ENCODE measurements at regions not wholly inside any gene's neighbourhood (a gene's known extent, or its start where the extent isn't known, plus 50 kb on each side); places are given as distances from the start of the nearest gene placed in this dataset.

GRCh38 chr7:69189406-69189805 lies 408.9 kb upstream of the AUTS2 start:
- no peaks in the 10 kb centered on the region for H3K4me1 ChIP-seq (ENCODE audit: insufficient read depth)
- H4K20me1 ChIP-seq (replicated peaks; ENCODE audit: insufficient read depth) = no peaks in the 10 kb centered on the region
- TF ChIP-seq CTCF (conservative IDR thresholded peaks at IDR 0.05; ENCODE audit: low read depth in 2 of 2) = no peak
- no peak for TF ChIP-seq CREB1 (CRISPR knock-in tag; IDR thresholded peaks at IDR 0.05; ENCODE audit: low read depth)
- no peak for TF ChIP-seq ZNF114 (CRISPR knock-in tag; IDR thresholded peaks at IDR 0.05)
- TF ChIP-seq ZNF331 (CRISPR knock-in tag; IDR thresholded peaks at IDR 0.05; ENCODE audit: low read depth) = no peak
- TF ChIP-seq ZNF462 (CRISPR knock-in tag; IDR thresholded peaks at IDR 0.05) = no peak
- no peak for TF ChIP-seq STAT1 (IDR thresholded peaks at IDR 0.05; ENCODE audit: unreplicated experiment)
- TF ChIP-seq EZH2 (IDR thresholded peaks at IDR 0.05; ENCODE audit: low read depth, unreplicated experiment) = no peak
- no peak for TF ChIP-seq NANOG (IDR thresholded peaks at IDR 0.05; ENCODE audit: borderline replicate concordance)
- TF ChIP-seq JUNB (IDR thresholded peaks at IDR 0.05; ENCODE audit: unreplicated experiment) = no peak
- H3K4me3 ChIP-seq = no peak overlapping the region
- no peak for DNase-seq (ENCODE audit: low spot score)
- H2AFZ ChIP-seq = no peak overlapping the region
- no peaks in the 10 kb centered on the region for H3K79me2 ChIP-seq (replicated peaks; ENCODE audit: insufficient read depth)
- no peaks in the 10 kb centered on the region for H3K36me3 ChIP-seq (ENCODE audit: insufficient read depth)
- no peaks in the 10 kb centered on the region for H3K4me1 Mint-ChIP-seq
- no peaks in the 10 kb centered on the region for H3K27me3 Mint-ChIP-seq (ENCODE audit: insufficient read depth, low read depth, poor library complexity)
- H3K36me3 Mint-ChIP-seq (ENCODE audit: low read depth) = peaks cover 40% of the 10 kb centered on the region
- H3K27ac ChIP-seq (ENCODE audit: low read depth) = no peak overlapping the region
- ATAC-seq = no peak
- no peak overlapping the region for H3K4me3 Mint-ChIP-seq
- no peaks in the 10 kb centered on the region for H3F3A ChIP-seq (replicated peaks; ENCODE audit: low read depth)
- H3K4me2 ChIP-seq = no peak overlapping the region
- no peak overlapping the region for H3K27ac Mint-ChIP-seq
- H3K27me3 ChIP-seq (ENCODE audit: insufficient read depth) = no peaks in the 10 kb centered on the region
- H3K9me3 Mint-ChIP-seq = peaks cover 86% of the 10 kb centered on the region
- H3K9me2 ChIP-seq (ENCODE audit: insufficient read depth) = no peaks in the 10 kb centered on the region
